ENCODE measurements at regions not wholly inside any gene's neighbourhood (a gene's known extent, or its start where the extent isn't known, plus 50 kb on each side); places are given as distances from the start of the nearest gene placed in this dataset.

DNA sequence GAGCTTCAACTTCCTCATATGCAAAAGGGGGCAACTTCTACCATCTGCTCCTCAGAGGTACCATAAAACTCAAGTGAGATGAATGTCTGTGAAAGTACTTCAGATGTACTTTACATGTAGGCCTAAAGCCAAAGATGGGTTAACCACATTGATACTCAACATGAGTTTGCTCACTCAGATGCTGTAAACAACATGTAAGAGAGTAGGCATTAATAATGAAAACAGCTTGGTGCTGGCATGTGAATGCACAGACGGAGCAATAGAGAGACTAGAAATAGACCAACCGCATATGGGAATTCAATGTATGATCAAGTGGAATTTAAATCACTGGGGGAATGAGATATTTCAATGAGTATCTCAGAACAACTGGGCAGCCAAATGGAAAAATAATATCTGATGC lies 143.8 kb upstream of the CDYL start:
- TF ChIP-seq, protein P1, sequence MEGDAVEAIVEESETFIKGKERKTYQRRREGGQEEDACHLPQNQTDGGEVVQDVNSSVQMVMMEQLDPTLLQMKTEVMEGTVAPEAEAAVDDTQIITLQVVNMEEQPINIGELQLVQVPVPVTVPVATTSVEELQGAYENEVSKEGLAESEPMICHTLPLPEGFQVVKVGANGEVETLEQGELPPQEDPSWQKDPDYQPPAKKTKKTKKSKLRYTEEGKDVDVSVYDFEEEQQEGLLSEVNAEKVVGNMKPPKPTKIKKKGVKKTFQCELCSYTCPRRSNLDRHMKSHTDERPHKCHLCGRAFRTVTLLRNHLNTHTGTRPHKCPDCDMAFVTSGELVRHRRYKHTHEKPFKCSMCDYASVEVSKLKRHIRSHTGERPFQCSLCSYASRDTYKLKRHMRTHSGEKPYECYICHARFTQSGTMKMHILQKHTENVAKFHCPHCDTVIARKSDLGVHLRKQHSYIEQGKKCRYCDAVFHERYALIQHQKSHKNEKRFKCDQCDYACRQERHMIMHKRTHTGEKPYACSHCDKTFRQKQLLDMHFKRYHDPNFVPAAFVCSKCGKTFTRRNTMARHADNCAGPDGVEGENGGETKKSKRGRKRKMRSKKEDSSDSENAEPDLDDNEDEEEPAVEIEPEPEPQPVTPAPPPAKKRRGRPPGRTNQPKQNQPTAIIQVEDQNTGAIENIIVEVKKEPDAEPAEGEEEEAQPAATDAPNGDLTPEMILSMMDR (IDR thresholded peaks at IDR 0.05) = no peak
- TF ChIP-seq POLR2A (IDR thresholded peaks at IDR 0.05) = no peak

Measured in body of pancreas (tissue), 4 donors.